ENCODE measurements at regions not wholly inside any gene's neighbourhood (a gene's known extent, or its start where the extent isn't known, plus 50 kb on each side); places are given as distances from the start of the nearest gene placed in this dataset.
"Not testable (repeated sequence)": the region's sequence is repeated elsewhere in the genome, so short reads cannot be mapped to it uniquely, and the experiment has no call there.

DNA sequence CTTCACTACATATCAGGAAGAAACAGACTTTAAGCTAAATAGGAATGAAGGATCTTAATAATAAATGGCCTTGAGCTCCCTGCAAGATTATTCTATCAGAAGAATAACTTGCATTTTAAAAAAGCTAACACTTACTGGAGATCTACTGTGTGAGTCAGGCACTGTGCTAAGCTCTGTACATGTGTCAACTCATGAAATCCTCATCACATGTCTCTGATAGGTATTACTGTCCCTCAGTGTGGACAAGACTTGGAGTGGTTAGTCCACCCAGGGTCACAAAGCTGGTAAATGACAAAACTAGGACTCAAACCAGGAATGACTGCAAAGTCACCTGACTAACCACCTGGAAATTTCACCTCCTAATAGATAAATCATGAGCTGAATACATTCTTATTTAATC, 57.1 kb upstream of the KCTD7 start:
- H3K4me1 ChIP-seq (ENCODE audit: insufficient read depth, low read length, poor library complexity, severe bottlenecking) = no peaks in the 10 kb centered on the region
- BruUV-seq (replicated peaks) = no TSS peak
- intact Hi-C loops (cut with micrococcal nuclease; ENCODE audit: unreplicated experiment) = no loop called here
- no peak overlapping the region for H3K27ac ChIP-seq (ENCODE audit: low read depth, low read length, poor library complexity, severe bottlenecking)
- no peak overlapping the region for H3K4me3 ChIP-seq (ENCODE audit: low read depth, low read length, poor library complexity, severe bottlenecking)
- peaks cover 26% of the 10 kb centered on the region for H3K36me3 ChIP-seq (ENCODE audit: insufficient read depth, low read length, poor library complexity, severe bottlenecking)
- TF ChIP-seq, protein P1, sequence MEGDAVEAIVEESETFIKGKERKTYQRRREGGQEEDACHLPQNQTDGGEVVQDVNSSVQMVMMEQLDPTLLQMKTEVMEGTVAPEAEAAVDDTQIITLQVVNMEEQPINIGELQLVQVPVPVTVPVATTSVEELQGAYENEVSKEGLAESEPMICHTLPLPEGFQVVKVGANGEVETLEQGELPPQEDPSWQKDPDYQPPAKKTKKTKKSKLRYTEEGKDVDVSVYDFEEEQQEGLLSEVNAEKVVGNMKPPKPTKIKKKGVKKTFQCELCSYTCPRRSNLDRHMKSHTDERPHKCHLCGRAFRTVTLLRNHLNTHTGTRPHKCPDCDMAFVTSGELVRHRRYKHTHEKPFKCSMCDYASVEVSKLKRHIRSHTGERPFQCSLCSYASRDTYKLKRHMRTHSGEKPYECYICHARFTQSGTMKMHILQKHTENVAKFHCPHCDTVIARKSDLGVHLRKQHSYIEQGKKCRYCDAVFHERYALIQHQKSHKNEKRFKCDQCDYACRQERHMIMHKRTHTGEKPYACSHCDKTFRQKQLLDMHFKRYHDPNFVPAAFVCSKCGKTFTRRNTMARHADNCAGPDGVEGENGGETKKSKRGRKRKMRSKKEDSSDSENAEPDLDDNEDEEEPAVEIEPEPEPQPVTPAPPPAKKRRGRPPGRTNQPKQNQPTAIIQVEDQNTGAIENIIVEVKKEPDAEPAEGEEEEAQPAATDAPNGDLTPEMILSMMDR (conservative IDR thresholded peaks at IDR 0.05; ENCODE audit: low read depth, low read length) = no peak
- no peak for TF ChIP-seq EZH2 (IDR thresholded peaks at IDR 0.05; ENCODE audit: borderline replicate concordance, low read depth, low read length, poor library complexity, severe bottlenecking)
- ChIA-PET CTCF (no interaction called here), POLR2A (ENCODE audit: low non-redundant PET) (no interaction called here)
- H3K9me3 ChIP-seq (ENCODE audit: low read depth, low read length, poor library complexity, severe bottlenecking) = no peaks in the 10 kb centered on the region
- no peaks in the 10 kb centered on the region for H3K27me3 ChIP-seq (replicated peaks; ENCODE audit: insufficient read depth, low read depth, low read length, poor library complexity)
- DNase-seq (ENCODE audit: low spot score) = no peak

GRCh38 chr7:66573782-66574495, 54.7 kb upstream of the KCTD7 start:
- H3K27ac ChIP-seq (ENCODE audit: low read depth, low read length, poor library complexity, severe bottlenecking); CTCF ChIA-PET; POLR2A ChIA-PET (ENCODE audit: low non-redundant PET); H3K4me1 ChIP-seq (ENCODE audit: insufficient read depth, low read length, poor library complexity, severe bottlenecking); intact Hi-C loops (cut with micrococcal nuclease; ENCODE audit: unreplicated experiment); H3K4me3 ChIP-seq (ENCODE audit: low read depth, low read length, poor library complexity, severe bottlenecking); H3K9me3 ChIP-seq (ENCODE audit: low read depth, low read length, poor library complexity, severe bottlenecking); DNase-seq (ENCODE audit: low spot score); H3K27me3 ChIP-seq (replicated peaks; ENCODE audit: insufficient read depth, low read depth, low read length, poor library complexity); BruUV-seq (replicated peaks): not testable (repeated sequence)
- H3K36me3 ChIP-seq (ENCODE audit: insufficient read depth, low read length, poor library complexity, severe bottlenecking) = peaks cover 17% of the 10 kb centered on the region

DNA sequence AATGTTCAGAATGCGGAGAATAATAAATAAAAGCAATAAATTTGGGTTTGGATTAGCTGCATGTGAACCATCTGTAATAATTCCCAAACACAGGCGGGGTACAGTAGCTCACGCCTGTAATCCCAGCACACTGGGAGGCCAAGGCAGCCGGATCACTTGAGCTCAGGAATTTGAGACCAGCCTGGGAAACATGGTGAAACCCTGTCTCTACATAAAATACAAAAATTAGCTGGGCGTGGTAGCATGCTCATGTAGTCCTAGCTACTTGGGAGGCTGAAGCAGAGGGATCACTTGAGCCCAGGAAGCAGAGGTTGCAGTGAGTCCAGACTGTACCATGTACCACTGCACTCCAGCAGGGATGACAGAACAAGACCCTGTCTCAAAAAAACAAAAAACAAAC, 53.9 kb upstream of the KCTD7 start:
- H3K27ac ChIP-seq (ENCODE audit: low read depth, low read length, poor library complexity, severe bottlenecking); H3K9me3 ChIP-seq (ENCODE audit: low read depth, low read length, poor library complexity, severe bottlenecking); H3K4me3 ChIP-seq (ENCODE audit: low read depth, low read length, poor library complexity, severe bottlenecking); intact Hi-C loops (cut with micrococcal nuclease; ENCODE audit: unreplicated experiment); H3K27me3 ChIP-seq (replicated peaks; ENCODE audit: insufficient read depth, low read depth, low read length, poor library complexity); DNase-seq (ENCODE audit: low spot score); BruUV-seq (replicated peaks); POLR2A ChIA-PET (ENCODE audit: low non-redundant PET); H3K4me1 ChIP-seq (ENCODE audit: insufficient read depth, low read length, poor library complexity, severe bottlenecking): not testable (repeated sequence)
- peaks cover 17% of the 10 kb centered on the region for H3K36me3 ChIP-seq (ENCODE audit: insufficient read depth, low read length, poor library complexity, severe bottlenecking)
- CTCF ChIA-PET = interaction anchor here (0.6 kb wide), 1 partner anchor 19 kb away, joined by 9 read pairs; no protein-coding TSS in a partner anchor

- Histone ChIP-seq H3K9me3 (ENCODE audit: low read depth, low read length, poor library complexity, severe bottlenecking) (no peaks in the 10 kb centered on the region), H3K36me3 (ENCODE audit: insufficient read depth, low read length, poor library complexity, severe bottlenecking) (peaks cover 17% of the 10 kb centered on the region), H3K4me3 (ENCODE audit: low read depth, low read length, poor library complexity, severe bottlenecking) (no peak overlapping the region), H3K27ac (ENCODE audit: low read depth, low read length, poor library complexity, severe bottlenecking) (no peak overlapping the region), H3K27me3 (replicated peaks; ENCODE audit: insufficient read depth, low read depth, low read length, poor library complexity) (no peaks in the 10 kb centered on the region), H3K4me1 (ENCODE audit: insufficient read depth, low read length, poor library complexity, severe bottlenecking) (peaks cover 4% of the 10 kb centered on the region)
- no TSS peak for BruUV-seq (replicated peaks)
- intact Hi-C loops (cut with micrococcal nuclease; ENCODE audit: unreplicated experiment) = no loop called here
- no peak for DNase-seq (ENCODE audit: low spot score)
- TF ChIP-seq, protein P1 (conservative IDR thresholded peaks at IDR 0.05; ENCODE audit: low read depth, low read length) = no peak
- no peak for TF ChIP-seq EZH2 (IDR thresholded peaks at IDR 0.05; ENCODE audit: borderline replicate concordance, low read depth, low read length, poor library complexity, severe bottlenecking)
- POLR2A ChIA-PET (ENCODE audit: low non-redundant PET) = interaction anchor here (0.6 kb wide), 1 partner anchor 166 kb away, joined by 3 read pairs; no protein-coding TSS in a partner anchor
- CTCF ChIA-PET = no interaction called here
Measured at GRCh38 chr7:66575398-66575797, 53.3 kb upstream of the KCTD7 start.

Measured in A673 (cell line).